Stomach (tissue), 8 donors: ENCODE measurements at regions not wholly inside any gene's neighbourhood (a gene's known extent, or its start where the extent isn't known, plus 50 kb on each side); places are given as distances from the start of the nearest gene placed in this dataset.
A peak's percentile ranks its signal among the peaks of the same experiment; 100 is the strongest.

Experiments used
- DNase-seq, 2 donors: peaks; one replicate each; pipeline versions ENCODE4 v3.0.0 to v3.0.0-alpha.2; 2013 to 2019
- H3K27ac ChIP-seq, 5 donors: fragments of 200-600 bp in 4 of 5; sonication (generic) in 4 of 5; one replicate each; pipeline ENCODE4 v1.5.1; 2013 to 2019; ENCODE audit warnings: mild to moderate bottlenecking in 1 of 5, moderate library complexity in 1 of 5
- H3K27me3 ChIP-seq, 3 donors: fragments of 200-600 bp; sonication (generic); one replicate each; pipeline ENCODE4 v1.5.1; 2017 to 2019; ENCODE audit warnings: mixed run types in 1 of 3
- H3K36me3 ChIP-seq, 4 donors: fragments of 200-600 bp; sonication (generic); 1 replicate in 3 of 4; 2 replicates in 1 of 4; pipeline ENCODE4 v1.5.1; 2016 to 2019
- H3K4me1 ChIP-seq, 4 donors: fragments of 200-600 bp; sonication (generic); one replicate each; pipeline ENCODE4 v1.5.1; 2016 to 2019
- H3K4me3 ChIP-seq, 4 donors: fragments of 200-600 bp; sonication (generic) in 3 of 4; one replicate each; pipeline ENCODE4 v1.5.1; 2016 to 2019; ENCODE audit warnings: mild to moderate bottlenecking in 1 of 4
- H3K9me3 ChIP-seq, 4 donors: fragments of 200-600 bp; sonication (generic); one replicate each; pipeline ENCODE4 v1.5.1; 2016 to 2019
- EP300 ChIP-seq: sonication (generic); formaldehyde crosslinking; IDR thresholded peaks from one replicate; pipeline ENCODE4 v1.6.1; 2017; ENCODE audit warnings: antibody characterized with exemption
- POLR2A ChIP-seq, 4 donors: fragments of 450-650 bp; IDR thresholded peaks; one replicate each; pipeline ENCODE4 v1.6.1; 2016; ENCODE audit warnings: antibody characterized with exemption in 4 of 4, control low read depth in 2 of 4, mild to moderate bottlenecking in 1 of 4, moderate library complexity in 1 of 4
- POLR2AphosphoS5 ChIP-seq, 3 donors: sonication (generic); formaldehyde crosslinking; IDR thresholded peaks; one replicate each; pipeline ENCODE4 v1.6.1; 2016; ENCODE audit warnings: antibody characterized with exemption in 3 of 3
- WGBS, 5 donors: extraction: QIAGEN DNeasy Blood & Tissue Kit in 3 of 5; methylation state at CpG; one replicate each; pipeline versions ENCODE4 v1.1.5 to v1.1.7; 2013 to 2018; 5-methylcytosine and 5-hydroxymethylcytosine counted together
- intact Hi-C: fragments of 100-400 bp; cut with DNase I; formaldehyde crosslinking; loops from one replicate; pipeline ENCODE4 v1.15.1; 2023; ENCODE audit warnings: low total_unique reads
- TF ChIP-seq, protein P1 (sequence below), 7 experiments: fragments of 450-650 bp in 4 of 7; fragments of 200-600 bp in 3 of 7; sonication (generic) in 3 of 7; IDR thresholded peaks; one replicate each; pipeline ENCODE4 v1.5.1; 2016 to 2019; ENCODE audit warnings: antibody characterized with exemption in 7 of 7, control low read depth in 2 of 7, mild to moderate bottlenecking in 1 of 7
- donor health status: healthy with polysubstance abuse.
- donor health status: Bipolar disorder and iron deficiency.
- donor health status: healthy.

DNA sequence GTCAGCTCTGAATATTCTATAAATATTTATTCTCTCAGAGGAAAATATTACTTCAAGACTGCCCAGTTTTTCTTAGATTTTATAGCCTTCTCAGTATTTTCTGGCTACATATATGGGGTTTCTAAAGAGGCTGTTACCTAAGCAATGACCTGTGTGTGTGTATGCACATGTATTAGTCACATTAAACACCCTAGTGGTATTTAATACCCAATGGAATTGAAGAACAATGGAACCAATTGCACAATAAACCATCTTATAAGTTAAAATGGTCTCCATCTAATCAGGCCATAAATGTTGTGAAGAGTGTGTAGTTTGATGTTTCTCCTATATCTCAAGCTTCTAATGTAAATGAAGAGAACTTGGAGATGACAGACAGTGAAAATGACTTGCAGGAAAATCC is 450.0 kb downstream of the SPATA31D1 start:
- TF ChIP-seq POLR2AphosphoS5 (IDR thresholded peaks at IDR 0.05) (no peak), POLR2A (IDR thresholded peaks at IDR 0.05) (no peak), EP300 (no peak)
- TF ChIP-seq, protein P1, sequence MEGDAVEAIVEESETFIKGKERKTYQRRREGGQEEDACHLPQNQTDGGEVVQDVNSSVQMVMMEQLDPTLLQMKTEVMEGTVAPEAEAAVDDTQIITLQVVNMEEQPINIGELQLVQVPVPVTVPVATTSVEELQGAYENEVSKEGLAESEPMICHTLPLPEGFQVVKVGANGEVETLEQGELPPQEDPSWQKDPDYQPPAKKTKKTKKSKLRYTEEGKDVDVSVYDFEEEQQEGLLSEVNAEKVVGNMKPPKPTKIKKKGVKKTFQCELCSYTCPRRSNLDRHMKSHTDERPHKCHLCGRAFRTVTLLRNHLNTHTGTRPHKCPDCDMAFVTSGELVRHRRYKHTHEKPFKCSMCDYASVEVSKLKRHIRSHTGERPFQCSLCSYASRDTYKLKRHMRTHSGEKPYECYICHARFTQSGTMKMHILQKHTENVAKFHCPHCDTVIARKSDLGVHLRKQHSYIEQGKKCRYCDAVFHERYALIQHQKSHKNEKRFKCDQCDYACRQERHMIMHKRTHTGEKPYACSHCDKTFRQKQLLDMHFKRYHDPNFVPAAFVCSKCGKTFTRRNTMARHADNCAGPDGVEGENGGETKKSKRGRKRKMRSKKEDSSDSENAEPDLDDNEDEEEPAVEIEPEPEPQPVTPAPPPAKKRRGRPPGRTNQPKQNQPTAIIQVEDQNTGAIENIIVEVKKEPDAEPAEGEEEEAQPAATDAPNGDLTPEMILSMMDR (IDR thresholded peaks at IDR 0.05), result no peak
- intact Hi-C loops, result no loop called here
- peaks cover 8 to 21% (median 19%) of the 10 kb centered on the region in 4 donors for H3K9me3 ChIP-seq
- no peaks in the 10 kb centered on the region for H3K36me3 ChIP-seq
- no peak for DNase-seq
- H3K27me3 ChIP-seq, result no peaks in the 10 kb centered on the region
- no peak overlapping the region for H3K27ac ChIP-seq
- no peaks in the 10 kb centered on the region for H3K4me1 ChIP-seq
- H3K4me3 ChIP-seq, result no peak overlapping the region

DNA sequence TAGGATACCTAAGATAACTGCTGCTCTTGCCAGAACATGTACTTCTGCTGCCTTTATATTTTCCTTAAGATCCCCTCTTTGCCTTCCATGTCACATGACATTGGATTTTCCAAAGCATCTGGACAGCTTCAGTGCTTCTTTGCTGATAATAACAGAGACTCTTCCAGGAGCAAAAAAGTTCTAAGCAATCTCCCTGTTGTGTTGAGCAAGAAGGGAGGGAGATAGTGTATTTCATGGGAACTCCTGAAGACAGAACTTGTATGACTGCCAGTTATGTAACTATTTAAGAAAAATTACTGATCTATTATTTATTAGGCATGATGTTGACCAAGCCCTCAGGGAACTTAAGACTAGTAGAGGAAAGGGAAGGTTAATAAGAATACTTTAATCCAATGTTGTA is 454.7 kb downstream of the SPATA31D1 start:
- no peak overlapping the region for H3K27ac ChIP-seq
- no peaks in the 10 kb centered on the region for H3K4me1 ChIP-seq
- peaks cover 17 to 36% (median 27%) of the 10 kb centered on the region in 4 donors for H3K9me3 ChIP-seq
- DNase-seq, result peak in 1 of 2 donors; percentile 9
- H3K4me3 ChIP-seq, result no peak overlapping the region
- H3K36me3 ChIP-seq, result no peaks in the 10 kb centered on the region
- TF ChIP-seq, protein P1 (IDR thresholded peaks at IDR 0.05), result no peak
- TF ChIP-seq POLR2AphosphoS5 (IDR thresholded peaks at IDR 0.05) (no peak), EP300 (no peak), POLR2A (IDR thresholded peaks at IDR 0.05) (no peak)
- no peaks in the 10 kb centered on the region for H3K27me3 ChIP-seq
- intact Hi-C loops, result no loop called here

DNA sequence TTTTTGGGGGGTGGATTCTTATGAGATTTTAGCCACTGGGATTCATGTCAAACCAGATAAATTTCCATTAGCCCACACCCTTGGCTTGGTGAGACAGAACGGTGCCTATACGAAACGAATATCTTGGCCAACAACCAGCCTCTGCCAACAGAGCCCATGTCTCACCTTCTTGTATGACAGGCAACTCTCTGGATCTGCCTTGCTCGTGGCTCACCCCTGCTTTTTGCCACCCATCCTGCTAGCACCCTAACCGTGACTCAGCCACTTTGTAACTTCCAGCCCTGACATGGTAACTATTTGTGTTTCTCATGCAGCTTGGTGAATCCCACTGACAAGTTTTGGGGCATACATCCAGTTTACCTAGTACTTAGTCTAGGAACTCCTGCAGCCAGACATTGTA is 457.0 kb downstream of the SPATA31D1 start:
- Histone ChIP-seq H3K4me3 (no peak overlapping the region), H3K4me1 (no peaks in the 10 kb centered on the region), H3K9me3 (peaks cover 14 to 23% (median 18%) of the 10 kb centered on the region in 4 donors), H3K27ac (no peak overlapping the region), H3K27me3 (no peaks in the 10 kb centered on the region), H3K36me3 (no peaks in the 10 kb centered on the region)
- intact Hi-C loops, result no loop called here
- DNase-seq, result no peak
- TF ChIP-seq POLR2A (IDR thresholded peaks at IDR 0.05) (no peak), POLR2AphosphoS5 (IDR thresholded peaks at IDR 0.05) (no peak), EP300 (no peak)
- TF ChIP-seq, protein P1 (IDR thresholded peaks at IDR 0.05), result no peak
- WGBS, 5 donors, result 81 to 90% (median 86%) methylated on average over 5 of the region's 5 CpGs

DNA sequence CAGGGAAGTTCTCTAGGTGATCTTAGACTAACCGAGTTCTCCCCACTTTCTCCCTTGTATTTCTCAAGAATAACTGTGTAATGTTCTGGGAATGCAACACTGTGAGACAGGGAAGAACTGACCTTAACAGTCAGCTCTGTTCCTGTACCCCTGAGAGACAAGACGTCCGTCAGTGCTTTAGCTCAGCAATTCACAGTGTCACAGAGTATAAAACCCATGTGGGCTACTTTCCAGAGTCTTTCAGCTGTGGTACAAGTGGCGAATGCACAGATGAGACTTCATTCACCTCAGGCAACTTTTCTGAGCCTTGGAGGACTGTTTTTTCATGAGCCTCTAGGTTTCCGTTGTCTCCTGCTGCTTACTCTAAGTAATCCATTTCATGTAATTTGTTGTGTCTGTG is 458.8 kb downstream of the SPATA31D1 start:
- H3K9me3 ChIP-seq, result peaks cover 9 to 19% (median 10%) of the 10 kb centered on the region in 4 donors
- TF ChIP-seq POLR2A (IDR thresholded peaks at IDR 0.05) (no peak), EP300 (no peak)
- no peak overlapping the region for H3K4me3 ChIP-seq
- WGBS, 5 donors, result 89 to 94% (median 91%) methylated on average over 5 of the region's 5 CpGs
- DNase-seq, result no peak
- H3K27ac ChIP-seq, result no peak overlapping the region
- H3K36me3 ChIP-seq, result no peaks in the 10 kb centered on the region
- intact Hi-C loops, result no loop called here
- H3K4me1 ChIP-seq, result no peaks in the 10 kb centered on the region
- H3K27me3 ChIP-seq, result no peaks in the 10 kb centered on the region

DNA sequence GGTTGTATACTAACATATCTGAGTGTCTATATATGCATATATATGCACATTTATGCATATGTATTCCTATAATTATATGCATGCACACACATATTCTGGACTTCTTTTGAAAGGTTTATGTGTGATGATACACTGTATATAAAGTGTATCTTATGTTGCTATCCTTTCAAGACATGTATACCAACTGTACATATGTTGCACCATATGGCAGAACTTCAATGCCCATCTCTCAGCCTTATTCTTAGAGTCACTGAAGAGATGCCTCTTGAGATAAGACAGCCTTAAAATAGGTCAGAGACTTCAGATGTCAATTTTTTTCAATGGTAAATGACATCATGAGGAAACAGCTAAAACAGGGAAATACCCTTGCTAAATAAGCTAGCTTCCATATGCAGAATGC is 461.4 kb downstream of the SPATA31D1 start:
- DNase-seq, result no peak
- Histone ChIP-seq H3K27me3 (no peaks in the 10 kb centered on the region), H3K4me1 (no peaks in the 10 kb centered on the region), H3K9me3 (peaks cover 9 to 24% (median 10%) of the 10 kb centered on the region in 4 donors), H3K36me3 (no peaks in the 10 kb centered on the region), H3K4me3 (no peak overlapping the region), H3K27ac (no peak overlapping the region)
- TF ChIP-seq, protein P1 (IDR thresholded peaks at IDR 0.05), result no peak
- TF ChIP-seq POLR2AphosphoS5 (IDR thresholded peaks at IDR 0.05), result no peak
- no peak for TF ChIP-seq POLR2A (IDR thresholded peaks at IDR 0.05)
- no peak for TF ChIP-seq EP300
- intact Hi-C loops, result no loop called here
